Erythroblast (primary cell): ENCODE measurements at regions not wholly inside any gene's neighbourhood (a gene's known extent, or its start where the extent isn't known, plus 50 kb on each side); places are given as distances from the start of the nearest gene placed in this dataset.

Experiments
- GATA1 ChIP-seq: IDR thresholded peaks from 2 replicates; pipeline ENCODE4 v1.6.1; 2011; ENCODE audit warnings: low read depth, mild to moderate bottlenecking, control low read depth, low read length, moderate library complexity
- POLR2A ChIP-seq: IDR thresholded peaks from 2 replicates; pipeline ENCODE4 v1.6.1; 2011; ENCODE audit warnings: mild to moderate bottlenecking, low read length

DNA sequence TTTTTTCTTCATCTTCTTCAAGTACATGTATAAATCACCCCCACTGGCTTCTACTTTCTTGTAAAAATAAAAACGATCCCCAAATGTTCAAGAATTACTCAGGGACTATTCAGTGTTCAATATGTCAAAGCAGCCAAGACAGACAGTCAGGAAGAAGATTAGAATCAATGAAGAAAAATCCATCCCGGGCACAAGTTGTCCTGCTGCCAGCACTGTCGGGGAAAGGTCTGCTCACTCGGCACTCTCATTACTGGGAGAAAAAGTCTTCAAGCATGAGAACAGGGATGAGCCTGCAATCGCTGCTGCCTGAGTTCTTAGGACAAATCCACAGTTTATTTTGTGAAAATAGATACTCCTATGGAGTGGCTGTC, 482.8 kb upstream of the KLHL29 start:
- TF ChIP-seq POLR2A: no peak
- TF ChIP-seq GATA1: no peak
